Raji (cell line): ENCODE measurements at regions not wholly inside any gene's neighbourhood (a gene's known extent, or its start where the extent isn't known, plus 50 kb on each side); places are given as distances from the start of the nearest gene placed in this dataset.

Experiments
- POLR2A ChIP-seq: IDR thresholded peaks from 2 replicates; pipeline ENCODE4 v1.6.1; 2011; ENCODE audit warnings: low read depth, low read length, control low read depth; ENCODE audit not compliant: insufficient read depth

DNA sequence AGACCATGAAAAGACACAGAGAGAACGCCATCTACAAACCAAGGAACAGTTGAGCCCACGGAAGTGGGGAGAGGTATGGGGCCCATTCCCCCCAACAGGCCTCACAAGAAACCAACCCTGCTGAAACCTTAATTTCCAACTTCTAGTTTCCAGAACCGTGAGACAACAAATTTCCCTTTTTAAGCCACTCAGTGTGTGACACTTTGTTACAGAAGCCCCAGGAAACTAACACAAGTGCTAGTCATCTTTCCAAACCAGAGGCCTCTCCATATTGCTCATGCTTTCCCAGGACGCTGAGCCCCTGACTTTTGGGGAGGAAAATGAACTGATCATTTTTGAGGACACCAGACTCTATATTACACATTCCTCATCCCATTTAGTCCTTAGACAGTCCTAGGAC lies 186.8 kb downstream of the NUFIP1 start:
- TF ChIP-seq POLR2A = no peak

DNA sequence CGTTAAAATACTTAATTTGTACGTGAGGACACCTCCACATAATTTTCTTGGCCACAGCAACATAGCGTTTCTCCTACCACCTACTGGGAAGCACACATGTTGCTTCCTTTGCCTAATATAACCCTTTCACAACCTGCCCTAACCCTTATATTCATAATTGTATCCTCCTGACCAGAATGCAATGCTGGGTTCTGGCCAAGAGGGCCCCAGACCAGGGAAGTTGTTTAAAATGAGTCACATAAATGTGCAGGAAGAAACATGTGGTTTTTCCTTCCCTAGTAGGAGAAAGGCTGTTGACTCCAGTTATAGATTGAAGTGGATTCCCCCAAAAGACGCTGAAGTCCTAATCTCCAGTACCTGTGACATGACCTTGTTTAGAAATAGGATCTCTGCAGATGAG lies 187.3 kb downstream of the NUFIP1 start:
- no peak for TF ChIP-seq POLR2A

DNA sequence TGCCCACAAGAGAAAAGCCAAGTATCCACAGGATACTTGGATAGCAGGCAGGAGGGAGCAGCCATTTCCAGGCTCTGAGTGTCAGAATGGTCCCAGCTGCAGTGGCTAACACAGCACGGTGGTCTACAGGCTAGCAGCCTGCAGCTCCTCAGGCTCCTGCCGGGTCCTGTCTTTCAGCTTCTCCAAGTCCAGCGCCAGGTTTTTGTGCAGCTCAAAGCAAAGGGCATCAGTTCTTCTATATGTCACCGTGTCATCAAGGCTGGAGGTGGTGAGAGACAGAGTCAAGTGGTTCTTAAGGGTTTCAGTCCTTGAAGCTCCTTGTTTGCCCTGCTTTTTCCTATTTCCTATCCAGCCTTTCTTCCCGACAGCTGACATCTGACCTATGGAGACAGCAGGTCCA lies 188.6 kb downstream of the NUFIP1 start:
- no peak for TF ChIP-seq POLR2A

DNA sequence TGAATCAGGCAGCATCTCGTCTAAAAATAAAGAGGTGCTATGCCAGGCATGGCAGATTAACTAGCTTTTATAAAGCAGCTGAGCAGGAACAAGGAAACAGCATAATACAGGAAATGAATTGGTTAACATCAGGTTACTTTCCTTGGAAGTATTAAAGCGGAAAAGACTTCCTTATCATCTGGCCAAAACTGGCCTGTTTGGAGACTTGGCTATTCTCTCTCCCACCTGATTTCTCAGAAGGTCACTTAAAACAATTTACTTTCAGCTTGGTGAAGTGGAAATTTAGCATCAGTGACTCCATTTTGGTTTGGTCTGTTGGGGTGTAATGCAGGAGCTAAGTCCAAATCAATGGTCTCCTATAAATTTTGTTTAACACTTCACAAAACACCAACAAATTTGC lies 191.6 kb downstream of the NUFIP1 start:
- no peak for TF ChIP-seq POLR2A

DNA sequence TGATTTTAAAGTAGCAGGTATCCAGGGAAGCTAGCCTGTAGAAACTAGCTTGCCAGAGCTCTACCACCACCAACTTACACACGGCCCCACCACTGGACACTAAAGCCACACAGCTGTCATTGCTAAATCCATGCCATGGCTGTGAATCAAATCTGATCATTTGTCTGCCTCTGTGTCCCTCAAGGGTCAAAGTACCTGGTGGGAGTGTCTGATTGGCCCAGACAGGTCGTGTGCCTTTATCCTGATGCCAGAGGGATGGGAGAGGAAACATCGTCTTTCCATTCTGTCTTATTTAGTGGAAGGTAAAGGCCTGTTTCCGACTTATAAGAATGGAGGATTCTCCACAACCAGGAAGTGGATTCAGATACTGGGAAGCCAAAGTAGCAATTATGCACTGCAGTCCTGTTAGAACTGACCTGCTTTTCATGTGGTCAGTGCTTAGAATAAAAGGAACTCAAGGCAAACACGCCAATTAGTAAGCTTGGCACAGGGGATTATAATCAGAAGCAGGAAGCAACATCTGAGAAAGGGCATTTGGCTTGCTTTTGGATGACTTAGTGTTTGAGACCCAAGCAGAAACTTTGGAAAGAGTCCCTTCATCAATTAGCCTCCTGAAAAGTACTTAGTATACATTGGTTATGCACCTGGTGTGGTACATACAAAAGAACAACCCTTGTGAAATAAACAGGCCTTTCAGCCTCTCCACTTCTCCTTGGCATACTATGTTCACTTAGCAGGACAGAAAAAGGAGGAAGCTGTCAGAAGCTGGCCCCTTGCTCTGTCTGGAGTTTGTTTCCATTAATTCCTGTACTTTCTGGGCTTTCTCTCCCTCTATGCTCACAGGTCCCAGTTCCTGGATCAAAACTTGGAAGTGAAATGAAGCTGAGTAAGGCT lies 192.4 kb downstream of the NUFIP1 start:
- TF ChIP-seq POLR2A = no peak

DNA sequence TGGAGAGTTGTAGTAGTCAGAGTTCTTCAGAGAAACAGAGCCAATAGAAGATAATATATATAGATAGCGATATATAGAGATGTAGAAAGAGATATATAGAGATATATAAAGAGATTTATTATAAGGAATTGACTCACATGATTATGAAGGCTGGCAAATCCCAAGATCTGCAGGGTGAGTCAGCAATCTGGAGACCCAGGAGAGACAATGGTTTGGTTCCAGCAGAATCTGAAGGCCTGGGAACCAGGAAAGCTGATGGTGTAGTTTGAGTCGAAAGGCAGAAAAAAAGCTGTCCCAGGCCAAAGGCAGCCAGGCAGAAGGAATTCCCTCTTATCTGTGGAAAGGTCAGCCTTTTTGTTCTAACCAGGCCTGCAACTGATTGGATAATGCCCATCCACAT lies 194.1 kb downstream of the NUFIP1 start:
- no peak for TF ChIP-seq POLR2A

DNA sequence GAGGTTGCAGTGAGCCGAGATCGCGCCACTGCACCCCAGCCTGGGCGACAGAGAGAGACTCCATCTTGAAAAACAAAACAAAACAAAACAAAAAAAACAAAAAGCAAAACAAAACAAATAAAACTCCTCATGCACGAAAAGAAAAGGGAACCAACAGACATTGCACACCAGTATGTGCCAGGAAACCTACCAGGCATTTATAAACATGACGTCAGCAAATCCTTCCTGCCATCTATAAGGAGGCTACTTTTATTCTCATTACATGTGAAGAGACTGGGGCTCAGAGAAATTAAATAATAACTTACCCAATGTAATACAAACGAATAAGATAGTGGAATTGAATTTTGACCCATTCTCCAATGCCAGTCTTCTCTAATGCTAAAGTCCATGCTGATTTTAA lies 197.2 kb downstream of the NUFIP1 start:
- no peak for TF ChIP-seq POLR2A

DNA sequence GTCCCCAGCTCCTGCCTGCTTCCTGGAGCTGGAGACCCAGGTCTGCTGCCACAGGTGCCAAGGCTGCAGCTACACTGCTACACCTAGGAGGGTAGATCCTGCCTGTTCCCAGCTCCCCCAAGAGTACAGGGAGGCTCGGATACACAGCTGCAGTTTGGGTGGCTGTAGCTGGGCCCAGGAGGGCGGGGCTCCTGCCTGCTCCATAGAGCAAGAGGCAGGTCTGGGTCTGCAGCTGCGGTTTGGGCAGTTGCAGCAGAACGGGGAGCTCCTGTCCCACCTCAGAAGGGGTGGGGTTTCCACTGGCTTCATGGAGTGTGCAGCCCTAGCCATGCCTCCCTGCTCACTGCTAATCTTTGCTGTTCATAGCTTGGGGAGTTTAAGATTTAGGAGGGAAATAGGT lies 199.0 kb downstream of the NUFIP1 start:
- TF ChIP-seq POLR2A = no peak

DNA sequence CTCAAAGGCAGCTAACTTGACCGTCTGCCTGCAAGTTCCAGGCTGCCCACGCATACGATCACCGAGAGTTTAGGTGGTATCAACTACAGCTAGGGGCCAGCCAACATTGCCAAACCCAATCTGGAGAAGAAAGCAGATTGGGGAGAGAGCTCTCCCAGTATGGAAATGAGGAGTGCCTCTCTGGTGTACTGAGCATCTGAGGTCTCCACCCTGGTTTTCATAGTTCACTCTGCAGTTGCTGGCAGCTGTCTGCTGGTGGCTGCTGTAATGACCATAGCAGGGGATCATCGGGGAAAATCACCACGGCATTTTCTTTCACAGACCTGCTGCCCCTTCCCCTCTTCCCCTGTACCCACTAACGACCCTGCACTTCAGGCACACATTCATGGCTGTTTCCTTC lies 201.7 kb downstream of the NUFIP1 start:
- TF ChIP-seq POLR2A = no peak

DNA sequence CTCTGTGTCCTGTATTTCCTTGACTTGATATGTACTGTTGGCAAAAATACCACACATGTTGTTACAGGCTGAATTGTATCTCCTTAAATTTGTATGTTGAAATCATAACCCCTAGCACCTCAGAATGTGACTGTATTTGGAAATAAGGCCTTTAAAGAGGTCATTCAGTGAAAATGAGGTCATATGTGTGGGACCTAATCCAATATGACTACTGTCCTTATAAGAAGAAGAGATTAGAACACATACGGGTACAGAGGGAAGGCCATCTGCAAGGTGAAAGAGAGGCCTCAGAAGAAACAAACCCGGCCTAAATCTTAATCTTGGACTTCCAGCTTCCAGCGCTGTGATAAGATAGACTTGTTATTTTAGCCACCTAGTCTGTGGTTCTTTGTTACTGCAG lies 202.5 kb downstream of the NUFIP1 start:
- TF ChIP-seq POLR2A = no peak

DNA sequence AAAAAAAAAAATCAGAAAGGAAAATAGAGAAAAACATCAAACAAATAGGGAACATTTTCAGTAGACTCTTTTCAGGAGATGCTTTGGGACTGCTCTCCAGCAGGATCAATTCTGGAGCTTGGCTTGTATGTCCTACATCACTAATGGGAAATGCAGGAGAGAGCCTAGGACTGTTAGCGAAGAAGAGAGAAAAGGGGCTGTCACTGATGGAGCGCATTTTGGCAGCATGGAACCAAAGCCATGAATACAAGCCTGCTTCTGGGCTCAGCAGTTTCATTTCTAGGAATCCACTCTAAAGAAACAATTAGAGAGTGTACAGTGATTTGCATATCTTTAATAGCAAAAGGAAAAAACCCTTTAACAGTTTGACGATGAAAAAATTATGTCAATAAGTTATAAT lies 203.9 kb downstream of the NUFIP1 start:
- TF ChIP-seq POLR2A = no peak

DNA sequence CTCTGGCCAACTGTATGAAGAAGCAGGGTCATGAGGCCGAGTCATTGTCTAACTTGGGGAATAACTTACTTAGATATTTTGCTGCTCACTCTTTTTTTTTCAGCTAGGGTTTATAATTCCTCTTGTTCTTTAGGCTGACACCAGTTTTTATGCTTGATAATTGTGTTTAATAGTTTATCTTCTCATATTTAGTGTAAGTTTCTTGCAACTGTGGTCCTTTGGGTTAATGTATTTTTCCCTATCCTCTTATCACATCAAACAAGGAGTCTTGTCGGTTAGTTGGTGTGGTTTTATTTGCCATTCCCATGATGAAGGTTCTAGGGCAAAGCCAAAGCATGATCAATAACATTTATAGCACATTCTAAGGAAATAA lies 204.6 kb downstream of the NUFIP1 start:
- no peak for TF ChIP-seq POLR2A

DNA sequence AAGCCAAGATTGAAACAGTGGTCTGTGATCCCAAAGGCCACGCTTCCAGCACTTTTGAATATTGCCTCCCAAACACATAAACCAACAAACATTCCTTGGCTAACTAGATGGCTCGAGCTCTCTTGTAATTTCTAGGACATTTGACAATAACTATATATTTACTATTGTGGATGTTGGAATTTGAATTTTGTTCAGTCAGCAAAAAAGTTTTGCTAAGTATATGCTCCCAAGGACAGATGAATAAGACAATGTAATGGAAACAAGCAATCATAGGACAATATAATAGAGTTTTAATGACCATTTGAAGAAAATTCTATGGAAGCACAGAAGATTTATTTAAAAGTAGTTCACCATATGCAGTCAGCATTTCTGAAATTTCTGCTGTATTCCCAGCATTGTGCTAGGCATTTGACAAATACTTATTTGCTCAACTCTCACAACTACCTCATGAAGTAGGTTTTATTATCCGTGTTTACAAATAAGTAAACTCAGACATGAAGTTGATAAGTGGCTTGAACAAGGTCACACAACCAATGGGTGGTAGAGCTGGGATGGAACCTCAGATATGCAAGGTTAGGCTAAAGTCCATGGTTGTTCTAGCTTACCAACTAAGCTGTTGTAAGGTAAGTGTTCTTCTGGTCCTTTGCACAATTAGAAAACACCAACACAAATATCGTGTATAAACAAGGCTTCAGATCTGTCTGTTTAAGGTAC lies 205.1 kb downstream of the NUFIP1 start:
- TF ChIP-seq POLR2A = no peak

DNA sequence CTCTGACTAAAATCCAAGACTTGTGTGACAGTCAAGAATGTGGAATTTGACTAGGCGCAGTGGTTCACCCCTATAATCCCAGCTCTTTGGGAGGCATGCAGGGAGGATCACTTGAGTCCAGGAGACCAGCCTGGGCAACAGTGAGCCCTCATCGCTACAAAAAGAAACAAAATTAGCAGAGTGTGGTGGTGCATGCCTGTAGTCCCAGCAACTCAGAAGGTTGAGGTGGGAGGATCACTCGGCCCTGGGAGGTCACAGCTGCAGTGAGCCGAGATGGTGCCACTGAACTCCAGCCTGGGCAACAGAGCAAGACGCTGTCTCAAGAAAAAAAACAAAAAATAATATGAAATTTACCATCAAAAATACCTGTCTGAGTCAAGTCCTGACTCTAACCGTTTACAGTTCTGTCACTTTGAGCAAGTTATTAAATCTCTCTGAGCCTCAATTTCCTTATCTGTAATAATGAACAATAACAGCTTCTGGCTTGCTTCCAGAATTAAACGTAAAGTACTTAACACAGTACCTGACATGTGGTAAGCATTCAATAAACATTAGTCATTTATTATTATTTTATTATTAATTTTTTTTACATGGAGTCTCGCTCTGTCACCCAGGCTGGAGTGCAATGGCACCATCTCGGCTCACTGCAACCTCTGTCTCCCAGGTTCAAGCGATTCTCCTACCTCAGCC lies 204.6 kb upstream of the TSC22D1 start:
- no peak for TF ChIP-seq POLR2A

DNA sequence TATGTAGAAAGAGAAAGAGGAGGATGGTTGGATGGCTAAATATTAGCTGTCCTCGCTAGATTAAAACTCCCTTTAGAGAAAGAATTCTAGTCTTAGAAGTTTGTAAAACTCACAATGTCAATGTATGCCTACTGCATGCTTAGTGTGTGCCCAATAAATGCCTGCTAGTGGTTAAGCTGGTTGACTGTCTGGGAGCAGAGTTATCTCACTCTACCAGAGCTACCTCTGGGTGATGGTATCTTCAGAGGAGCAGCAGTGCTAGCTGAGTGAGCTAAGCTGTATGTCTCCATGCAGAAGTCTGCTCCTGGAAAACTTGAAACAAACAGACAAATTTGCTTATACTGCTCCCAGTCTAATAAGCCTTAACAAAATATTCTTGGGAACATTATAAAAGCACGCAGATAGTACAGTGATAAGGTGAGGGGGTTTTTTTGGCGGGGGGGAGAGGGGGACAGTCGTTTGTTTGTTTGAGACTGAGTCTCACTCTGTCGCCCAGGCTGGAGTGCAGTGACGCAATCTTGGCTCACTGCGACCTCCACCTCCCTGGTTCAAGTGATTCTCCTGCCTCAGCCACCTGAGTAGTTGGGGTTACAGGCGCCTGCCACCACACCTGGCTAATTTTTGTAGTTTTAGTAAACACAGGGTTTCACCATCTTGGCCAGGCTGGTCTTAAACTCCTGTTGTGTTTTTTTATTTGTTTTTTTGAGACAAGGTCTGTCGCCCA lies 202.8 kb upstream of the TSC22D1 start:
- no peak for TF ChIP-seq POLR2A
